Transverse colon (tissue), 3 donors: ENCODE measurements at regions not wholly inside any gene's neighbourhood (a gene's known extent, or its start where the extent isn't known, plus 50 kb on each side); places are given as distances from the start of the nearest gene placed in this dataset.

Experiments
- EP300 ChIP-seq: sonication (generic); formaldehyde crosslinking; IDR thresholded peaks from one replicate; pipeline ENCODE4 v1.6.1; 2017; ENCODE audit warnings: antibody characterized with exemption, low read depth
- POLR2A ChIP-seq: fragments of 450-650 bp; IDR thresholded peaks from one replicate; pipeline ENCODE4 v1.6.1; 2016; ENCODE audit warnings: antibody characterized with exemption, mild to moderate bottlenecking, moderate library complexity
- TF ChIP-seq, protein P1 (sequence below), 5 experiments: fragments of 200-600 bp in 3 of 5; fragments of 450-650 bp in 2 of 5; sonication (generic) in 3 of 5; IDR thresholded peaks; 1 replicate in 2 of 5; 2 replicates in 3 of 5; pipeline ENCODE4 v1.5.1; 2016 to 2017; ENCODE audit warnings: antibody characterized with exemption in 5 of 5, inconsistent platforms in 3 of 5, mild to moderate bottlenecking in 2 of 5, moderate library complexity in 1 of 5

DNA sequence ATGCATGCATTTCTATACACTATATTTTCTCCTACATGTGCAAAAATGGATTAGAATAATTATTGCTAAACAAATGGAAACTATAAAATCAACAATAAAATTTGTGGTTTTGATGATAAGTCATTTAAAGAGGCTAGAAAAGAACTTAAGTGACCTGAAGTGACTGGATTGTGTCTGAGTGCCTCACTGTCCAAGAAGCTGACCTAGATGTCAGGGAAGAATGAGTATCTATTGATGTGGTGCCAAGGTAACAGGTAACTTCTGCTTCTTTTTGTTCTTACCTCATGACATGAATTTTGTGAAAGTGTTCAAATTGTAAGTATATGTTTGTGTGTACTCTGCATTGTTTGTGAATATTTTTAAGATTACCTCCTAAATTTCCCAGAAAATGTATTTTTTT is 1623.9 kb upstream of the ACVR2A start:
- TF ChIP-seq, protein P1, sequence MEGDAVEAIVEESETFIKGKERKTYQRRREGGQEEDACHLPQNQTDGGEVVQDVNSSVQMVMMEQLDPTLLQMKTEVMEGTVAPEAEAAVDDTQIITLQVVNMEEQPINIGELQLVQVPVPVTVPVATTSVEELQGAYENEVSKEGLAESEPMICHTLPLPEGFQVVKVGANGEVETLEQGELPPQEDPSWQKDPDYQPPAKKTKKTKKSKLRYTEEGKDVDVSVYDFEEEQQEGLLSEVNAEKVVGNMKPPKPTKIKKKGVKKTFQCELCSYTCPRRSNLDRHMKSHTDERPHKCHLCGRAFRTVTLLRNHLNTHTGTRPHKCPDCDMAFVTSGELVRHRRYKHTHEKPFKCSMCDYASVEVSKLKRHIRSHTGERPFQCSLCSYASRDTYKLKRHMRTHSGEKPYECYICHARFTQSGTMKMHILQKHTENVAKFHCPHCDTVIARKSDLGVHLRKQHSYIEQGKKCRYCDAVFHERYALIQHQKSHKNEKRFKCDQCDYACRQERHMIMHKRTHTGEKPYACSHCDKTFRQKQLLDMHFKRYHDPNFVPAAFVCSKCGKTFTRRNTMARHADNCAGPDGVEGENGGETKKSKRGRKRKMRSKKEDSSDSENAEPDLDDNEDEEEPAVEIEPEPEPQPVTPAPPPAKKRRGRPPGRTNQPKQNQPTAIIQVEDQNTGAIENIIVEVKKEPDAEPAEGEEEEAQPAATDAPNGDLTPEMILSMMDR (IDR thresholded peaks at IDR 0.05): no peak
- TF ChIP-seq EP300: no peak
- TF ChIP-seq POLR2A: no peak
